HepG2 (cell line): ENCODE measurements at regions not wholly inside any gene's neighbourhood (a gene's known extent, or its start where the extent isn't known, plus 50 kb on each side); places are given as distances from the start of the nearest gene placed in this dataset.

Experiments
- ATAC-seq: fragments of 200-7000 bp; cut with Tn5 transposase; 3 replicates; pipeline ENCODE4 v1.9.1; 2020; ENCODE audit warnings: mild to moderate bottlenecking, moderate library complexity
- BruUV-seq: library from RNA; stranded (reverse); fragments of 400-500 nt; replicated peaks from 2 replicates; lab custom pipeline; 2021; lab: Mats Ljungman, UMichigan
- CTCF ChIA-PET: fragments of 300-600 bp; formaldehyde crosslinking; extraction: SDS; loops from one replicate; lab custom pipeline; 2021; ENCODE audit warnings: low total read pairs, inconsistent platforms, low intra/inter-chr PET ratio; lab: Yijun Ruan, JAX
- POLR2A ChIA-PET: fragments of 350-600 bp; sonication (Branson Sonifier 250); formaldehyde crosslinking; loops from one replicate; lab custom pipeline; 2020; ENCODE audit warnings: antibody characterized with exemption, inconsistent platforms; lab: Yijun Ruan, JAX
- DNase-seq: peaks from one replicate; pipeline ENCODE4 v3.0.0-alpha.2; 2015; ENCODE audit warnings: low spot score
- FAIRE-seq: peaks from 3 replicates; lab custom pipeline; 2011; peaks lifted over from hg19 to GRCh38; lab: Jason Lieb, UNC
- H2AFZ ChIP-seq: one replicate; pipeline ENCODE4 v1.6.1; 2011; ENCODE audit warnings: low read length, inconsistent platforms
- H3K27ac ChIP-seq: fragments of 300-600 bp; 3 replicates; pipeline ENCODE4 v1.8.0; 2011; ENCODE audit warnings: mixed run types, mild to moderate bottlenecking, mixed read lengths, low read length, inconsistent platforms; ENCODE audit not compliant: insufficient read depth; ENCODE audit errors: extremely low read length
- H3K27me3 ChIP-seq, 2 experiments: fragments of 200-600 bp in 1 of 2; 2 replicates in 1 of 2; 3 replicates in 1 of 2; pipeline versions ENCODE4 v1.6.0 to v1.8.0; 2011; ENCODE audit warnings: low read length in 2 of 2, mild to moderate bottlenecking in 2 of 2, moderate library complexity in 2 of 2, inconsistent platforms in 1 of 2; ENCODE audit not compliant: insufficient read depth in 2 of 2, control insufficient read depth in 1 of 2
- H3K36me3 ChIP-seq, 2 experiments: fragments of 200-600 bp in 1 of 2; replicated peaks in 1 of 2; 2 replicates in 1 of 2; 3 replicates in 1 of 2; pipeline versions ENCODE4 v1.5.1 to v1.8.0; 2011; ENCODE audit warnings: low read length in 2 of 2, inconsistent platforms in 1 of 2; ENCODE audit not compliant: insufficient read depth in 2 of 2, control insufficient read depth in 1 of 2
- H3K4me1 ChIP-seq: 2 replicates; pipeline ENCODE4 v1.5.1; 2012; ENCODE audit warnings: low read length, inconsistent platforms; ENCODE audit not compliant: insufficient read depth
- H3K4me2 ChIP-seq: 2 replicates; pipeline ENCODE4 v1.6.0; 2011; ENCODE audit warnings: low read depth, low read length, inconsistent platforms
- H3K4me3 ChIP-seq, 3 experiments: fragments of 200-600 bp in 1 of 3; sonication (generic), shearing (Covaris generic) in 1 of 3; replicated peaks in 1 of 3; 2 replicates each; pipeline ENCODE4 v1.5.1; 2011 to 2016; ENCODE audit warnings: low read length in 3 of 3, inconsistent platforms in 2 of 3, low read depth in 2 of 3, mild to moderate bottlenecking in 2 of 3, control low read depth in 1 of 3, mixed read lengths in 1 of 3; ENCODE audit not compliant: insufficient read depth in 1 of 3
- H3K79me2 ChIP-seq: one replicate; pipeline ENCODE4 v1.6.1; 2011; ENCODE audit warnings: low read length, inconsistent platforms; ENCODE audit not compliant: insufficient read depth
- H3K9ac ChIP-seq: 2 replicates; pipeline ENCODE4 v1.6.0; 2011; ENCODE audit warnings: mild to moderate bottlenecking, low read depth, low read length, inconsistent platforms; ENCODE audit not compliant: insufficient read depth
- H3K9me3 ChIP-seq: 2 replicates; pipeline ENCODE4 v1.5.1; 2012; ENCODE audit warnings: mild to moderate bottlenecking, low read length
- H4K20me1 ChIP-seq: 2 replicates; pipeline ENCODE4 v1.6.0; 2011; ENCODE audit warnings: inconsistent platforms, mild to moderate bottlenecking, low read length, moderate library complexity; ENCODE audit not compliant: insufficient read depth
- HOXA7 ChIP-seq: sonication (generic); formaldehyde crosslinking; IDR thresholded peaks from 2 replicates; pipeline ENCODE4 v1.8.1; 2022; ENCODE audit warnings: mild to moderate bottlenecking, missing genetic modification reagents, moderate library complexity
- MXD4 ChIP-seq: IDR thresholded peaks from 2 replicates; pipeline ENCODE4 v1.6.1; 2016; ENCODE audit warnings: mild to moderate bottlenecking, missing biosample characterization, missing genetic modification reagents
- NCOA1 ChIP-seq: sonication (generic); formaldehyde crosslinking; IDR thresholded peaks from 2 replicates; pipeline ENCODE4 v1.9.0; 2021; ENCODE audit warnings: missing genetic modification reagents
- NONO ChIP-seq, 2 experiments: fragments of 450-650 bp in 1 of 2; sonication (generic) in 1 of 2; formaldehyde crosslinking in 1 of 2; IDR thresholded peaks in 1 of 2; conservative IDR thresholded peaks in 1 of 2; 2 replicates each; pipeline versions ENCODE4 v1.6.1 to v1.8.0; 2017 to 2022; ENCODE audit warnings: mild to moderate bottlenecking in 1 of 2, missing genetic modification reagents in 1 of 2, moderate library complexity in 1 of 2
- RAD21 ChIP-seq: fragments of 450-650 bp; formaldehyde crosslinking; IDR thresholded peaks from 2 replicates; pipeline ENCODE4 v1.5.0; 2020; ENCODE audit warnings: mild to moderate bottlenecking
- SIN3B ChIP-seq: fragments of 150-350 bp; IDR thresholded peaks from 2 replicates; pipeline ENCODE4 v1.6.1; 2014; ENCODE audit warnings: low read length
- SMC3 ChIP-seq: IDR thresholded peaks from 2 replicates; pipeline ENCODE4 v1.6.1; 2011; ENCODE audit warnings: low read length, improper control_type of control experiment
- STAG1 ChIP-seq: sonication (generic); formaldehyde crosslinking; IDR thresholded peaks from 2 replicates; pipeline ENCODE4 v1.4.0; 2020; ENCODE audit warnings: missing genetic modification reagents
- STAT5B ChIP-seq: sonication (generic); formaldehyde crosslinking; IDR thresholded peaks from 2 replicates; pipeline ENCODE4 v1.4.0; 2020; ENCODE audit warnings: missing genetic modification reagents
- XRCC5 ChIP-seq: fragments of 200-400 bp; formaldehyde crosslinking; optimal IDR thresholded peaks from 2 replicates; pipeline ENCODE3; 2017; ENCODE audit warnings: mild to moderate bottlenecking, low read length
- YY1 ChIP-seq: IDR thresholded peaks from 2 replicates; pipeline ENCODE4 v1.6.1; 2011; ENCODE audit warnings: low read length, low read depth, moderate library complexity, mild to moderate bottlenecking; ENCODE audit not compliant: insufficient read depth, insufficient replicate concordance
- ZNF510 ChIP-seq: sonication (generic); formaldehyde crosslinking; IDR thresholded peaks from 2 replicates; pipeline ENCODE4 v1.4.0; 2020; ENCODE audit warnings: low read depth, mild to moderate bottlenecking, missing genetic modification reagents
- ZNF761 ChIP-seq: sonication (generic); formaldehyde crosslinking; conservative IDR thresholded peaks from 2 replicates; pipeline ENCODE4 v1.4.0; 2020; ENCODE audit warnings: mild to moderate bottlenecking, missing genetic modification reagents
- ZSCAN21 ChIP-seq: sonication (generic); formaldehyde crosslinking; IDR thresholded peaks from 2 replicates; pipeline ENCODE4 v1.8.0; 2022; ENCODE audit warnings: mild to moderate bottlenecking, missing genetic modification reagents, moderate library complexity, borderline replicate concordance
- WGBS: methylation state at CpG from one replicate; pipeline ENCODE4 v1.1.6; 2017; ENCODE audit warnings: low lambda C conversion rate; 5-methylcytosine and 5-hydroxymethylcytosine counted together
- in situ Hi-C: cut with HindIII; loops from 2 replicates; pipeline ENCODE4 v1.10.0; 2017; ENCODE audit warnings: low pct_unique_long_range_greater_than_20kb; ENCODE audit not compliant: extremely low pct_ligation_motif_present
- intact Hi-C: fragments of 100-400 bp; cut with micrococcal nuclease; formaldehyde crosslinking; loops from one replicate; pipeline ENCODE4 v1.10.0; 2022; ENCODE audit not compliant: unreplicated experiment
- TF ChIP-seq, protein P1 (sequence below): sonication (generic); formaldehyde crosslinking; IDR thresholded peaks from 2 replicates; pipeline ENCODE4 v1.4.0; 2020; ENCODE audit warnings: missing genetic modification reagents
- TF ChIP-seq, protein P2 (sequence below): sonication (generic); formaldehyde crosslinking; IDR thresholded peaks from 2 replicates; pipeline ENCODE4 v1.5.0; 2020; ENCODE audit warnings: missing genetic modification reagents

DNA sequence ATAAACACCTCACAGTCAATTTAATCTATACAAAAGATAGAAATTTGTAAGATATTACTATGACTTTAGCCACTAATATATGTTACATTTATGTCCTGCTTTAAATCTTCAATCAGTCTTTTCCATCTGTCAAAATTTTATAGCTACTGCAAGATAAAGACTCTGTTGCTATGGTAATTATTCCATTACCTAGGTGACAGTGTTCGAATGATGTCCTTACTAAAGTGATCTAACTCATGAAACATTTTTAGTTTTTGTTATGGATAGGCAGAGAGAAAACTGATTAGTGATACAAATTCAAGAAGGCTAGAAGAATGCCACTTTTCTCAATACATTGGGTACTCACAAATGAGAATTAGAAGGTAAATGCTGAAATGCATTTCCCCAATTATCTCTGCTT is 359.9 kb upstream of the FSHR start:
- BruUV-seq = no TSS peak
- Histone ChIP-seq H3K9ac (no peak overlapping the region), H2AFZ (no peak overlapping the region), H3K4me3 (no peak overlapping the region), H3K9me3 (peaks cover 29% of the 10 kb centered on the region), H3K27ac (no peak overlapping the region), H3K4me1 (no peaks in the 10 kb centered on the region), H3K79me2 (no peaks in the 10 kb centered on the region), H4K20me1 (no peaks in the 10 kb centered on the region), H3K36me3 (no peaks in the 10 kb centered on the region), H3K4me2 (no peak overlapping the region), H3K27me3 (no peaks in the 10 kb centered on the region)
- POLR2A ChIA-PET = no interaction called here
- no peak for FAIRE-seq
- no peak for ATAC-seq
- intact Hi-C loops (no loop called here), in situ Hi-C loops (no loop called here)
- CTCF ChIA-PET = no interaction called here
- DNase-seq = no peak
- TF ChIP-seq ZSCAN21 (CRISPR knock-in tag) (no peak), ZNF761 (CRISPR knock-in tag) (no peak), NONO (IDR thresholded peaks at IDR 0.05) (no peak), NONO (CRISPR knock-in tag; conservative IDR thresholded peaks at IDR 0.05) (no peak)
- WGBS = 0% methylated on average over 1 of the region's 1 CpG

DNA sequence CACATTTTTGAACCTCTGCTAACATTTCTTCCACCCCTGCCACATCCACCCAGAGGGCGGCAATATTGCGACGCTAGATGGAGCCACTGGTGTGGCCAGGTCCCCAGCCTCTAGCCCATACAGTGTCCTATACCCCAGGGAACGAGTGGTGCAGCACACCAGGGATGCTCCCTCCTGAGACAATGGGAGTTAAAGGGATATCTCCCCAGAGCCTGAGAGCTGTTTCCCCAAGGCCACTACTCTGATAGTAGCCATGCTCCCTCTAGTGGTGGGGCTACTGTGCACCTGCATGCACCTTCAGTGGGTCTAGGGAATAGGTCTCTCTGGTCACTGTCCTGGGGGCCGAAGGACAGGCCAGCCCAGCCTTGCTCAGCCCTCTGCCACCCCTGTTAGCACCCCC is 336.4 kb upstream of the FSHR start:
- H4K20me1 ChIP-seq = no peaks in the 10 kb centered on the region
- no peak for TF ChIP-seq YY1
- no peak for TF ChIP-seq HOXA7
- TF ChIP-seq NCOA1 (CRISPR knock-in tag) = no peak
- no peak for TF ChIP-seq SIN3B
- TF ChIP-seq, protein P1, sequence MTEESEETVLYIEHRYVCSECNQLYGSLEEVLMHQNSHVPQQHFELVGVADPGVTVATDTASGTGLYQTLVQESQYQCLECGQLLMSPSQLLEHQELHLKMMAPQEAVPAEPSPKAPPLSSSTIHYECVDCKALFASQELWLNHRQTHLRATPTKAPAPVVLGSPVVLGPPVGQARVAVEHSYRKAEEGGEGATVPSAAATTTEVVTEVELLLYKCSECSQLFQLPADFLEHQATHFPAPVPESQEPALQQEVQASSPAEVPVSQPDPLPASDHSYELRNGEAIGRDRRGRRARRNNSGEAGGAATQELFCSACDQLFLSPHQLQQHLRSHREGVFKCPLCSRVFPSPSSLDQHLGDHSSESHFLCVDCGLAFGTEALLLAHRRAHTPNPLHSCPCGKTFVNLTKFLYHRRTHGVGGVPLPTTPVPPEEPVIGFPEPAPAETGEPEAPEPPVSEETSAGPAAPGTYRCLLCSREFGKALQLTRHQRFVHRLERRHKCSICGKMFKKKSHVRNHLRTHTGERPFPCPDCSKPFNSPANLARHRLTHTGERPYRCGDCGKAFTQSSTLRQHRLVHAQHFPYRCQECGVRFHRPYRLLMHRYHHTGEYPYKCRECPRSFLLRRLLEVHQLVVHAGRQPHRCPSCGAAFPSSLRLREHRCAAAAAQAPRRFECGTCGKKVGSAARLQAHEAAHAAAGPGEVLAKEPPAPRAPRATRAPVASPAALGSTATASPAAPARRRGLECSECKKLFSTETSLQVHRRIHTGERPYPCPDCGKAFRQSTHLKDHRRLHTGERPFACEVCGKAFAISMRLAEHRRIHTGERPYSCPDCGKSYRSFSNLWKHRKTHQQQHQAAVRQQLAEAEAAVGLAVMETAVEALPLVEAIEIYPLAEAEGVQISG = 0 out of 2 replicates have a peak, but pooled peaks have one; percentile 31
- TF ChIP-seq STAG1 = peak; percentile 65
- peak; percentile 63 for TF ChIP-seq XRCC5
- TF ChIP-seq STAT5B (CRISPR knock-in tag) = no peak
- TF ChIP-seq ZNF510 (CRISPR knock-in tag) = no peak
- TF ChIP-seq, protein P2, sequence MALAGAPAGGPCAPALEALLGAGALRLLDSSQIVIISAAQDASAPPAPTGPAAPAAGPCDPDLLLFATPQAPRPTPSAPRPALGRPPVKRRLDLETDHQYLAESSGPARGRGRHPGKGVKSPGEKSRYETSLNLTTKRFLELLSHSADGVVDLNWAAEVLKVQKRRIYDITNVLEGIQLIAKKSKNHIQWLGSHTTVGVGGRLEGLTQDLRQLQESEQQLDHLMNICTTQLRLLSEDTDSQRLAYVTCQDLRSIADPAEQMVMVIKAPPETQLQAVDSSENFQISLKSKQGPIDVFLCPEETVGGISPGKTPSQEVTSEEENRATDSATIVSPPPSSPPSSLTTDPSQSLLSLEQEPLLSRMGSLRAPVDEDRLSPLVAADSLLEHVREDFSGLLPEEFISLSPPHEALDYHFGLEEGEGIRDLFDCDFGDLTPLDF = no peak
- TF ChIP-seq RAD21 (CRISPR knock-in tag) = peak; percentile 39; the same call in 1 of the 2 replicates
- no peak for TF ChIP-seq MXD4
- peak; percentile 66 for TF ChIP-seq SMC3

More for the DNA sequence above, 336.4 kb upstream of the FSHR start:
- ATAC-seq = peak; percentile 99
- POLR2A ChIA-PET = no interaction called here
- no peaks in the 10 kb centered on the region for H3K36me3 ChIP-seq
- H3K27me3 ChIP-seq = no peaks in the 10 kb centered on the region
- no TSS peak for BruUV-seq
- intact Hi-C loops = loop anchor here (1.0 to 5.0 kb wide), 2 partner anchors 544 to 912 kb away; no protein-coding TSS in a partner anchor
- no peak overlapping the region for H2AFZ ChIP-seq
- no peak overlapping the region for H3K27ac ChIP-seq
- in situ Hi-C loops = no loop called here
- H3K9me3 ChIP-seq = no peaks in the 10 kb centered on the region
- no peak overlapping the region for H3K4me2 ChIP-seq
- H3K9ac ChIP-seq = no peak overlapping the region
- 17% methylated on average over 4 of the region's 5 CpGs for WGBS
- H3K4me3 ChIP-seq = no peak overlapping the region
- CTCF ChIA-PET = interaction anchor here (3.0 kb wide), 1 partner anchor 544 kb away, joined by 20 read pairs; no protein-coding TSS in a partner anchor
- no peaks in the 10 kb centered on the region for H3K4me1 ChIP-seq
- FAIRE-seq = no peak
- no peaks in the 10 kb centered on the region for H3K79me2 ChIP-seq
- DNase-seq = peak; percentile 29
